GM10248 (cell line): ENCODE measurements at regions not wholly inside any gene's neighbourhood (a gene's known extent, or its start where the extent isn't known, plus 50 kb on each side); places are given as distances from the start of the nearest gene placed in this dataset.

Source experiments
- CTCF ChIA-PET: fragments of 300-600 bp; sonication (Branson Sonifier 250); formaldehyde crosslinking; extraction: SDS; loops from one replicate; lab custom pipeline; 2021; ENCODE audit warnings: antibody characterized with exemption; lab: Yijun Ruan, JAX
- POLR2A ChIA-PET: fragments of 350-650 bp; sonication (Branson Sonifier 250); formaldehyde crosslinking; extraction: SDS; loops from one replicate; lab custom pipeline; 2020; ENCODE audit warnings: antibody characterized with exemption; lab: Yijun Ruan, JAX
- DNase-seq: peaks from one replicate; pipeline ENCODE4 v3.0.0; 2012; ENCODE audit errors: extremely low spot score
- CTCF ChIP-seq: IDR thresholded peaks from 2 replicates; pipeline ENCODE4 v1.5.1; 2012; ENCODE audit warnings: mild to moderate bottlenecking, low read depth; ENCODE audit errors: extremely low read depth, missing control alignments, control extremely low read depth

DNA sequence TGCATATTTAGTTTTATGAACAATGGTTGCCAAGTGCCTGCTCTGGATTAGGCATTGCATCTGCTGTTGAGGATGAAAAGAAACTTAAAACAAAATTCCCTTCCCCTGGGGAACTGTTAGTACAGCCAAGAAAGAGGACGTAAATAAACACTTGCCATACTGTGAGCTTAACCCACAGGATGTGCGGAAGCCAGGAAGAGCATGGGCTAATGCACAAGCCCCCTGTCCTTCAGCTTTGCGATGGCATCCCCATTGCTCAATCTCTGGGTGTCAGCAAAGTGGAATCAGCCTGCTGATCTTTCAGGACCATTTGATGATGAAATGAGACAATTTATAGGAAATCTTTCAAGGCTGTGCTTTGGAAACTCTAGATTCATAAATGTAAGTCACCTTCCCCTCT, 399.9 kb upstream of the IGFBP3 start:
- no peak for TF ChIP-seq CTCF
- POLR2A ChIA-PET, result no interaction called here
- DNase-seq, result no peak
- CTCF ChIA-PET, result interaction anchor here (1.0 kb wide), 1 partner anchor 366 kb away, joined by 3 read pairs; no protein-coding TSS in a partner anchor

DNA sequence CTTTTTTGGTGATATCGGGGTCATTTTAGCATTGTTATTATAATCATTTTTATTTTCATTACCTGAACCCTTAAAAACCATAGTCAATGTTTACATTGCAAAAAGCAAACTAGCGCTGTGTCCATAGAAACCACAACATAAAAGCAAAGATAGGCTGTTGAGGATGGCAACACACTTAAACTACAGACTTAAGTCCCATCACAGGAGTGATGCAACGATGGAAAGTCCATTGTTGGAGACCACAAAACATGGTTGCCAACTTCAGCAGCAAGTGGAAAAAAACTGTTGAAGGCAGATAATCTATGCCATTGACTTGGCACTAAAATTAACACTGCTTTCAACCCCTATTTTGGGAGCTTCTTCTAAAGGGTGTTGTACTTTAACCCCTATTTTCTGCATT, 398.8 kb upstream of the IGFBP3 start:
- TF ChIP-seq CTCF, result no peak
- no peak for DNase-seq
- CTCF ChIA-PET, result no interaction called here
- POLR2A ChIA-PET, result no interaction called here

GRCh38 chr7:46318276-46318675, 397.2 kb upstream of the IGFBP3 start:
- CTCF ChIA-PET, result no interaction called here
- TF ChIP-seq CTCF, result no peak
- no peak for DNase-seq
- POLR2A ChIA-PET, result no interaction called here

DNA sequence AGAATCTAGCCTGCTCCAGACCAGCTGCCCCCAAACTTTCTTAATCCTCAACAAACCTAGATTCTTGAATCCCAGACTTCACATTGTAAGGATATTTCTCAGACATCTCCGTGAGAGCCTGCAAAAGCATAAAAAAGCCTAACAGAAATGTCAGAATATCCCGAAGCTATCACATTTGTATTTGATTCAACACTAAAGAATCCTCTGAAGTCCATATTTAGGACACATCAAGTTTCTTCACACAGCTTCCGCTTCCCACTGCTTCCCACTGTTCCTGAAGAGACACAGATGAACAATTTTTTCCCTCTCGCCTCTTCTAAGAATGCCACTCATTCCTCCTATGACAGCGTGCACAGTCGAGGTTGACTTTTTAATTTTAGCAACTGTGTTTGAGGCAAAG, 396.2 kb upstream of the IGFBP3 start:
- TF ChIP-seq CTCF, result no peak
- CTCF ChIA-PET, result interaction anchor here (1.2 kb wide), 1 partner anchor 12 kb away, joined by 3 read pairs; no protein-coding TSS in a partner anchor
- no peak for DNase-seq
- POLR2A ChIA-PET, result no interaction called here

DNA sequence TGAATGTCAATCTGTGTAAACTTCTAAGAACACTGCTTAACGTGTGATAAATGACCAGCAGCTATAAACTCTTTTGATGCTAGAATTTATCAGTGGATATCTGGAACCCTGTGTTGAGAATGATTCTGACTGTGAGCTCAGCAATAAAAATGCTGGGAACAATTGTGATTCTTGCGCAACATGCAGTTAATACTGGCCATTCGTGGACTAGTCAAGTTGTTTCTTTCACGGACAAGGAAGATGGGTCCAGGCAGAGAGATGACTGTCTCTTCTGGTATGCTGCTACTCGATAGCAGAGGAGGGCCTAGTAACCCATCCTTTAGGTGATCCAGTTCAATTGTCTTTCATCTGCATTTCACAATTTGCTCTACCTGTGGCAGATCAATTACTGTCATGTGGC, 394.8 kb upstream of the IGFBP3 start:
- TF ChIP-seq CTCF, result no peak
- ChIA-PET CTCF (interaction anchor here (0.9 to 1.1 kb wide), 2 partner anchors 41 to 158 kb away, joined by 3 read pairs; no protein-coding TSS in a partner anchor), POLR2A (no interaction called here)
- DNase-seq, result no peak

GRCh38 chr7:46301677-46302076, 380.6 kb upstream of the IGFBP3 start:
- CTCF ChIA-PET, result interaction anchor here (1.7 kb wide), 1 partner anchor 51 kb away, joined by 5 read pairs; no protein-coding TSS in a partner anchor
- no peak for TF ChIP-seq CTCF
- DNase-seq, result no peak
- POLR2A ChIA-PET, result no interaction called here
